ENCODE measurements at regions not wholly inside any gene's neighbourhood (a gene's known extent, or its start where the extent isn't known, plus 50 kb on each side); places are given as distances from the start of the nearest gene placed in this dataset.

- H2BK20ac ChIP-seq (ENCODE audit: low read depth, low read length, poor library complexity, severe bottlenecking) = no peak overlapping the region
- H3K27ac ChIP-seq (ENCODE audit: insufficient read length, low read depth, low read length) = no peak overlapping the region
- no peak for TF ChIP-seq CTCF (conservative IDR thresholded peaks at IDR 0.05)
- no peaks in the 10 kb centered on the region for H4K20me1 ChIP-seq (ENCODE audit: control insufficient read depth, insufficient read depth, insufficient read length)
- no peak overlapping the region for H3K56ac ChIP-seq (ENCODE audit: insufficient read length, low read depth, low read length)
- no peak overlapping the region for H2BK5ac ChIP-seq (ENCODE audit: insufficient read length, low read length)
- H3K4ac ChIP-seq (ENCODE audit: low read depth, low read length) = no peak overlapping the region
- Mint-ChIP-seq H3K36me3 (ENCODE audit: insufficient read depth in 1 of 3, low read depth in 3 of 3) (peaks cover 5 to 15% (median 9%) of the 10 kb centered on the region in 3 experiments), H3K4me3 (no peak overlapping the region), H3K4me1 (no peaks in the 10 kb centered on the region), H3K9me3 (peaks cover 6 to 23% of the 10 kb centered on the region in 2 experiments), H3K27ac (no peak overlapping the region), H3K27me3 (ENCODE audit: low read depth) (no peaks in the 10 kb centered on the region)
- no peak overlapping the region for H2BK15ac ChIP-seq (ENCODE audit: low read depth, low read length)
- no peaks in the 10 kb centered on the region for H3K23me2 ChIP-seq (ENCODE audit: insufficient read length, low read depth, low read length, poor library complexity, severe bottlenecking)
- no peak overlapping the region for H4K5ac ChIP-seq (ENCODE audit: insufficient read length, low read depth, low read length)
- H3T11ph ChIP-seq (ENCODE audit: low read length) = no peak overlapping the region
- H3K9ac ChIP-seq (ENCODE audit: extremely low read depth, insufficient read length, low read length) = no peak overlapping the region
- no peaks in the 10 kb centered on the region for H3K4me1 ChIP-seq (ENCODE audit: insufficient read depth, low read length)
- no peak overlapping the region for H3K23ac ChIP-seq (ENCODE audit: insufficient read length, low read depth, low read length)
- no peaks in the 10 kb centered on the region for H3K79me1 ChIP-seq (ENCODE audit: insufficient read depth, low read depth, low read length, poor library complexity, severe bottlenecking)
- no peak overlapping the region for H3K4me2 ChIP-seq (ENCODE audit: insufficient read depth, insufficient read length, low read length)
- no peak overlapping the region for H2AK5ac ChIP-seq (ENCODE audit: insufficient read length, low read length)
- no peak overlapping the region for H4K8ac ChIP-seq (replicated peaks; ENCODE audit: insufficient read length, low read depth, low read length)
- no peak overlapping the region for H2AFZ ChIP-seq (ENCODE audit: low read length)
- no peaks in the 10 kb centered on the region for H3K79me2 ChIP-seq (ENCODE audit: insufficient read depth, low read length)
- no CpG with 5 or more reads among the region's 3 CpGs for WGBS (ENCODE audit: extremely low coverage, insufficient read length, low lambda C conversion rate)
- H4K91ac ChIP-seq (ENCODE audit: insufficient read length, low read depth, low read length) = no peak overlapping the region
- H3K18ac ChIP-seq (ENCODE audit: insufficient read length, low read depth, low read length) = no peak overlapping the region
- no peak overlapping the region for H2BK120ac ChIP-seq (ENCODE audit: low read depth, low read length, poor library complexity, severe bottlenecking)
- H3K14ac ChIP-seq (ENCODE audit: insufficient read depth, low read length) = no peak overlapping the region
- DNase-seq = no peak
- no peaks in the 10 kb centered on the region for H3K27me3 ChIP-seq (ENCODE audit: insufficient read depth, low read length)
- no peaks in the 10 kb centered on the region for H3K9me3 ChIP-seq (ENCODE audit: control insufficient read depth, low read depth, low read length)
- H2BK12ac ChIP-seq (ENCODE audit: insufficient read length, low read depth, low read length) = no peak overlapping the region
These were observed 2731.9 kb downstream of the ARAP2 start for GRCh38 chr4:33512397-33512796.

Data from H9 (cell line).